ENCODE measurements at regions not wholly inside any gene's neighbourhood (a gene's known extent, or its start where the extent isn't known, plus 50 kb on each side); places are given as distances from the start of the nearest gene placed in this dataset.

GRCh38 chr1:147811273-147811672 is 50.9 kb upstream of the GJA5 start:
- intact Hi-C loops (cut with micrococcal nuclease; ENCODE audit: unreplicated experiment), result no loop called here
- CTCF ChIA-PET, result no interaction called here

GRCh38 chr1:147811751-147812150 is 51.3 kb upstream of the GJA5 start:
- no TSS peak for BruUV-seq (replicated peaks)
- no peaks in the 10 kb centered on the region for H3K27me3 ChIP-seq (replicated peaks; ENCODE audit: control insufficient read depth, insufficient read depth, low read length)
- H3K36me3 ChIP-seq (ENCODE audit: control insufficient read depth, insufficient read depth, low read length), result no peaks in the 10 kb centered on the region
- intact Hi-C loops (cut with micrococcal nuclease; ENCODE audit: unreplicated experiment), result no loop called here
- peaks cover 17% of the 10 kb centered on the region for H3K4me1 ChIP-seq
- Mint-ChIP-seq H3K27ac (ENCODE audit: unreplicated experiment) (no peak overlapping the region), H3K4me3 (ENCODE audit: unreplicated experiment) (no peak overlapping the region), H3K4me1 (ENCODE audit: low read depth, unreplicated experiment) (peaks cover 10% of the 10 kb centered on the region), H3K27me3 (ENCODE audit: insufficient read depth, unreplicated experiment) (no peaks in the 10 kb centered on the region), H3K9me3 (ENCODE audit: unreplicated experiment) (no peaks in the 10 kb centered on the region), H3K36me3 (ENCODE audit: insufficient read depth, unreplicated experiment) (no peaks in the 10 kb centered on the region)
- ChIA-PET POLR2A (no interaction called here), CTCF (no interaction called here)
- H3K9me3 ChIP-seq, result no peaks in the 10 kb centered on the region
- no peak for TF ChIP-seq CTCF (IDR thresholded peaks at IDR 0.05; ENCODE audit: insufficient read depth in 1 of 2, low read depth in 1 of 2, low read length in 1 of 2, severe bottlenecking in 1 of 2, unreplicated experiment in 1 of 2)
- no peak overlapping the region for H3K4me3 ChIP-seq (ENCODE audit: low read depth, low read length)
- DNase-seq, result no peak

More at GRCh38 chr1:147811273-147811672, 50.9 kb upstream of the GJA5 start:
- no peaks in the 10 kb centered on the region for H3K27me3 ChIP-seq (replicated peaks; ENCODE audit: control insufficient read depth, insufficient read depth, low read length)
- no peaks in the 10 kb centered on the region for H3K9me3 Mint-ChIP-seq (ENCODE audit: unreplicated experiment)
- H3K4me3 ChIP-seq (ENCODE audit: low read depth, low read length), result no peak overlapping the region
- H3K27me3 Mint-ChIP-seq (ENCODE audit: insufficient read depth, unreplicated experiment), result no peaks in the 10 kb centered on the region
- H3K36me3 ChIP-seq (ENCODE audit: control insufficient read depth, insufficient read depth, low read length), result no peaks in the 10 kb centered on the region
- POLR2A ChIA-PET, result no interaction called here
- peaks cover 17% of the 10 kb centered on the region for H3K4me1 ChIP-seq
- no peak overlapping the region for H3K27ac Mint-ChIP-seq (ENCODE audit: unreplicated experiment)
- no peak for TF ChIP-seq CTCF (IDR thresholded peaks at IDR 0.05; ENCODE audit: insufficient read depth in 1 of 2, low read depth in 1 of 2, low read length in 1 of 2, severe bottlenecking in 1 of 2, unreplicated experiment in 1 of 2)
- no TSS peak for BruUV-seq (replicated peaks)
- peaks cover 10% of the 10 kb centered on the region for H3K4me1 Mint-ChIP-seq (ENCODE audit: low read depth, unreplicated experiment)
- no peak for DNase-seq
- H3K36me3 Mint-ChIP-seq (ENCODE audit: insufficient read depth, unreplicated experiment), result no peaks in the 10 kb centered on the region
- H3K4me3 Mint-ChIP-seq (ENCODE audit: unreplicated experiment), result no peak overlapping the region
- H3K9me3 ChIP-seq, result no peaks in the 10 kb centered on the region

- H3K36me3 ChIP-seq (ENCODE audit: control insufficient read depth, insufficient read depth, low read length), result no peaks in the 10 kb centered on the region
- Mint-ChIP-seq H3K27ac (ENCODE audit: unreplicated experiment) (no peak overlapping the region), H3K36me3 (ENCODE audit: insufficient read depth, unreplicated experiment) (no peaks in the 10 kb centered on the region), H3K9me3 (ENCODE audit: unreplicated experiment) (no peaks in the 10 kb centered on the region), H3K27me3 (ENCODE audit: insufficient read depth, unreplicated experiment) (no peaks in the 10 kb centered on the region), H3K4me3 (ENCODE audit: unreplicated experiment) (no peak overlapping the region), H3K4me1 (ENCODE audit: low read depth, unreplicated experiment) (peaks cover under 1% of the 10 kb centered on the region)
- DNase-seq, result no peak
- CTCF ChIA-PET, result no interaction called here
- TF ChIP-seq CTCF (IDR thresholded peaks at IDR 0.05; ENCODE audit: insufficient read depth in 1 of 2, low read depth in 1 of 2, low read length in 1 of 2, severe bottlenecking in 1 of 2, unreplicated experiment in 1 of 2), result no peak
- peaks cover 8% of the 10 kb centered on the region for H3K4me1 ChIP-seq
- no peaks in the 10 kb centered on the region for H3K9me3 ChIP-seq
- POLR2A ChIA-PET, result no interaction called here
- no peak overlapping the region for H3K4me3 ChIP-seq (ENCODE audit: low read depth, low read length)
- intact Hi-C loops (cut with micrococcal nuclease; ENCODE audit: unreplicated experiment), result no loop called here
- no peaks in the 10 kb centered on the region for H3K27me3 ChIP-seq (replicated peaks; ENCODE audit: control insufficient read depth, insufficient read depth, low read length)
- no TSS peak for BruUV-seq (replicated peaks)
Measured at GRCh38 chr1:147812799-147813198, 52.4 kb upstream of the GJA5 start.
